ENCODE measurements at regions not wholly inside any gene's neighbourhood (a gene's known extent, or its start where the extent isn't known, plus 50 kb on each side); places are given as distances from the start of the nearest gene placed in this dataset.
A peak's percentile ranks its signal among the peaks of the same experiment; 100 is the strongest.

- TF ChIP-seq GATA2 (IDR thresholded peaks at IDR 0.05; ENCODE audit: low read depth, low read length) (peak; percentile 41; the same call in 1 of the 2 replicates), GATA3 (IDR thresholded peaks at IDR 0.05; ENCODE audit: low read depth, low read length) (0 out of 2 replicates have a peak, but pooled peaks have one; percentile 27)
Measured at GRCh38 chr4:100109921-100110320, 80.3 kb downstream of the DDIT4L start.

Measured in SH-SY5Y (cell line).